Activated CD4-positive, alpha-beta T cell treated with anti-CD3 and anti-CD28 coated beads for 1 hour (primary cell): ENCODE measurements at regions not wholly inside any gene's neighbourhood (a gene's known extent, or its start where the extent isn't known, plus 50 kb on each side); places are given as distances from the start of the nearest gene placed in this dataset.

Experiments used
- DNase-seq: peaks from one replicate; pipeline ENCODE4 v3.0.0-alpha.2; 2020

DNA sequence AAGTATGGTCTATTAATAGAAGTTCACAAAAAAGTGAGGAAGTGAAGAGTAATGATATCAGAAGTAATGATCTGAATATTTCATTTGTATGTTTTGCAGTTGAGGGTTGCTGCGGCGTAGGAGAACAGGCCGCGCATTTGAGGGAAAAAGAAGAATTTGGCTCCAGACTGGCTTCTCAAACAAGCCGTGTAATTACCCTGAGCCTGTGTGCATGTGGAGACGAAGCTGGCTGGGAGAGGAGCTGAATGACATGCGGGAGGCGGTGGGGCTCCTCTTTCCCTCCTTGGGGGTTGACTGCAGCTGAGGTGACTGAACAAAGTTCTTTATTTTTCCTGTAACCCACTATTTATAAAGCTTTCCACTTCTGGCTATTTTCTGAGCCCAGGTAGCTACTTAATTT, 115.5 kb upstream of the AFDN start:
- no peak for DNase-seq

DNA sequence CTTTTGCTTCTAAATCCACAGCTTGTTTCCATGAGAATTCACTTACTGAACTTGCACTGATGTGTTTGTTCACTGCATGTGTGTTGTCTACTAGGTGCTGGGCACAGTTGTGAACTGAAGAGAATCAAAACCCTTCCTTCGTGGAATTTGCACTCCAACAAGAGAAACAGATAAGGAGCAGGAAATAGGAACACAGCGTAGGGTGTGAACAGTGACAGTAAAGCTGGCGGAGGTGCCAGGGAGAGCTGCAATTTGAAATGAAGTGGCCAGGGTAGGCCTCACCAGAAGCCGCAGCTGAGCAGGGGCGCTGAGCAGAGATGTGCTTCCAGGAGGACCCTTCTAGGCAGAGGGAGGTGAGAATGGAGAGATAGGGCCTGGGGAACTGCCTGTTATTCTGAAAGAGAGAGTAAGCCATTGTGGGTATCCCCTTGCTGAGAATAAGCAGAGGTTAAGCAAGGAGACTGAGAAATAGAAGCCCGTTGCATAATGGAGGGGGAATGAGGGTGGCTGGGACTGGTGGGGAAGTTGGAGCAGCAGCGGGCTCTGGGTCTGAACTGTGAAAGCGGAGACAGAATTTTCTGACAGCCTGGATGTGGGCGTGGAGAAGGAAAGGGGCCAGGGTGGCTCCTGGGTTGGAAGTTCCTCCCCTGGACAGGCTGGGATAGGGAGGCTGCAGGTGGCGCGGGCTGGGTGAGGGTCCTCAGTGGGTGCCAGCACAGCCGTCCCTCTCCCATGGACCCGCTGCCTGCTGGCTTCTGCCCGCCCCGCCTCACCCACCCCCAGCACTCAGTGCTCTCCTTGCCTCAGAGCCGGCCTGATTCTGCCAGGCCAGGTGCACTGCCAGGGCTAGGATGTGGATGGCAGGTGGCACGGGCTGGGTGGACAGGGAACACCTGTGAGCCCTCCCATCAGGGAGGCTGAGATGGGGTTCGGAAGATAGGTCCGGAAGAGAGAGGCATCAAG, 114.7 kb upstream of the AFDN start:
- no peak for DNase-seq

DNA sequence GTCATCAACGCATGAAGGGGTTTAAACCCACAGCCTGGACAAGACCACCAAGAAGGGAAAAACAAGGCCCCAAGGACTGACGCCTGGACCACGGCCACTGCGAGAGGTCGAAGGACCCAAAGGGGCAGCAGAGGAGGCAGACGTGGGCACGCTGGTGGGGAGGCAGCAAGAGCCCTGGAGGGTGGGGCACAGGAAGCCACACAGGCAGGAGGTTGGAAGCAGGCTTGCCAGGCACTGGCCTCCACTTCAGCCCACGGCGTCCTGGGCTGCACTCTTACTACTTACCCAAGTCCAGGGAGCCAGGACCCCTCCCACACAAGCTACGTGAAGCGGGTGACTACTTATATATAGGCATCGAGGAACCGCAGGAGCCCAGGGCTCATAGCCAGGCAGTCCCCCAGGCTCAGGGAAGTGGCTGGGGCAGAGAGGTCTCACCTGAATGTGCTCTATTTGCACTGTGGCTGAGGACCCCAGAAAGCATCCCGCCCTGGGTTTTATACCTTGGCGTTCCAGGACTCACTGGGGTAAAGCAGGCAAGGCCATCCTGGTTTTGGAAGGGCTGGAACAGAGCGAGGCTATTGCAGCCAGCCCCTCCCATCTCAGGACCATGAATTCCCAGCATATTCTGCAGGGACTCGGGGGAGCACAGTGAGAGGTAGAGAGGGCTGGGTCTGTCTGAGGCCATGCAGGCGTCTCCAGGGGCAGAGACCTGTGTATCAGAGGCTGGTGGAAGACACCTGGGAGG, 113.8 kb upstream of the AFDN start:
- no peak for DNase-seq

DNA sequence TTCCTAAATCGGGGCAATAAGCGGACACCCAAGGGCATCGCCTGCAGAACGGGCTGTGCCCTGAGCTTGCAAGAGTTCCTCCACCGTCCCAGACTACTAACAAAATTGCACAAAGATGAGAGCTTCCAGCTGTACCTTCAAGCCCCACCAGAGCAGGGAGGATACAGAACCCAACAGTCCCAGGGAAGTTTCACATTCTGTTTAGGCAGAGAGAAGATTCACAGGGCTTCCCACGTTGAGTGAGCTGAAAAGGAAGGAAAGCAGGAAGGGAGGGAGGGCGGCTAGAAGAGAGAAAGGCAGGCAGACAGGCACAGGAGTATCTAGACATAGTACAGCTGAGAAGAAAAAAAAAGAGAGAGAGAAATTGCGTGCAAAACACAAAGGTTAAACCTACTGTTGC, 112.6 kb upstream of the AFDN start:
- DNase-seq = no peak

DNA sequence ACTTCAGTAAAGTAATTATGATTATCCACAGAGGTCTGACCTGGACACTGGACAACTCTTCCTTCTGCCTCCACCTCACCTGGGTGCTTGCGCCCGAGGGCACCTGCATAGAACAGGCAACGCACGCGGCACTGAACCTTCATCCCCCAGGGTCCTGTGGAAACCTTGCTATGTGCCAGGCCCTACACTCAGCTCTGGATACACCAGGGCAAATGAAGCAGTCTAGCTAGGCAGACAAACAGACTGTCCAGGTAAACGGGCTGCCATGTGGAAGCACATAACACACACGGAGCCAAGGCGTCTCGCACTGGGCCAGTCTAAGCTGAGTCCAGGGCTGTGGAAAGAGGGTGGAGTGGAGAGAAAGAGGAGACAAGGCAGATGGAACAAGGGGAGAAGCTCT, 109.3 kb upstream of the AFDN start:
- DNase-seq = no peak

DNA sequence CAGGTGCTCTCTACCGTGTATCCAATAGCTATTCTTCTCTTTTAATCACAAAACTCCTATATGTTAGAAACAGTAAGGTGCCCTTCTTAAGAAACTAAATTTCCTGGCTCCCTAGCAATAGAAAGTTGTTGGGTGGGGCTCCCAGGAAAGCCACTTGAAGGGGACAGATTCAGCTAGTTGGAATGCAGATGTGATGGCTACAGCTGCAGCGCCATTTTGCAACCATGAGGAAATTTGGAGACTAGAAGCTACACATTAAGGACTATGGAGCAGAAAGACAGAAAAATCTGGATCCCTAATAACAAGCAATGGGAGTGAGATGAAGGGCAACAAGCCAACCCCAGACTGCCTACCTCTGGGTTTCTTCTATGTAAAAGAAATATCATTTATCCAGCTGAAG, 108.8 kb upstream of the AFDN start:
- no peak for DNase-seq

DNA sequence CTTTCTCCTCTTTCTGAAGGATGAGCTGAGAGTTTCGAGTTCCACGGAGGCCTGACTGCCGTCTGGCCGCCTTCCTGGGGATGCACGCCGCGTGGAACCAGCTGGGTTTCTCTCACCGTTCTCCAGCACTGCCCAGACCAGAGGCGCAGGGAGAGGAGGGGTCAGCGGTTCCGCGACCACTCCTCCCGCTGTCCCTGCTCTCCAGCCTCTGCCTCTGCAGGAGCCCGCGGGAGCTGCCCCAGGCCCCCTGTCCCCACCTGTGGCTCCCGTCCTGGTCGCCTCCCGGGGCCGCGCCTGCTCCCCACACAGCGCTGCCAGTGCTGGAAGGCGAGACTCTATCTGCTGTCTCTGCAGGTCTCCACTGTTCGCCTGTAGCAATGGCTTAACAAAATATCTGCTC, 106.8 kb upstream of the AFDN start:
- no peak for DNase-seq

DNA sequence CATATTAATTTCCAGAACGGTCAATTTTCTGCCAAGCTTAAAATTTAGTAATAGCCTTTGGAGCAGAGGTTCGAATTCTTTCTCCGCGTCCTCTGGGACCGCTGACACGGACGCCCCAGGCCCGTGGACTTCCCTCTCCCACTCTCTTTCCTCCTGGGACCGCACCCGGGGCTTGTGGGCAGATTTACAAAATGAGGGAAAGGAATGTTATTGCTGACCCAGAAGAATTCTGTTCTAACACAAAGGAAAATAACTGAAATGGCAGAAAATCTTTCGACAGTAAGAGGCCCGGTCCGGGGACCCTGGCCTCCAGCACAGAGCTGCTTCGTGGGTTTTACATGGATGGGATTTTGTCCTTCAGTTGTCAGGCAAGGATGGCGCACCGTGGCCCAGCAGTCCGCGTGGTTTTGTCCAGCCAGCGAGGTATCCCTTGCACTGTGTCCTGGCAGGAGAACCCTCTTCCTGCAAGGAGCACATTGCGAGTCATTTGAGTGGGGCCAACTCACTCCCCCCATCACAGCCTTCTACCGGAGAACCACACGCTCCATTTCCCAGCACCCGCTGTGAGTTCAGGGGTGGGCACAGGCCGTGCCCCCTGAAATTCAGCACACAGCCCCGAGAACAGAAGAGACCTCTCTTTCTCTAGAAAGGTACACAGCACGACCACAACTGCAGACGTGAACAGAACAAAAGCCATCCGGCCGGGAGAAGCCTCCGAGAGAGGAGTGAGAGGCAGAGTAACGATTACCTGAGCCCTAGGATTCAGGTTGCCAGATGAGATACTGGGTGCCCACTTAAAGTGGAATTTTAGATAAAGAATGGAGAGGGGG, 106.0 kb upstream of the AFDN start:
- DNase-seq = no peak

DNA sequence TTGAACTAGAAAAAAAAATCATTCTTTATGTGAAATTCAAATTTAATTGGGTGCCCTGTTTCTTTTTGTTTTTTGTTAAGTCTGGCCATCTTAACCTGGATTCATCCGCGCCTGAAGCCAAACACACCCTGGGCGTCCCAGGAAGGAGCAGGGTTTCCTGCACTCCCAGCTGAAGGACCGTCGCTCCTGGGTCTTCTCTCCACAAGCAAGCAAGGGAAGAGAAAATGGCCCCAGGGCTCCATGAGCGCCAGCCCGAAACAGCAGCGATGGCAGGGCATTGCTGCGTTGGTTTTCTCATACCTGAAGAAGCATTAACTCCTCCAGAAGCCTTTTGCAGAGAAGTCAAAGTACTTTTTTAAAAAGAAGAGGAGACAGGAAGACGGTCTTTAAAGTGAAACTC, 105.4 kb upstream of the AFDN start:
- no peak for DNase-seq

DNA sequence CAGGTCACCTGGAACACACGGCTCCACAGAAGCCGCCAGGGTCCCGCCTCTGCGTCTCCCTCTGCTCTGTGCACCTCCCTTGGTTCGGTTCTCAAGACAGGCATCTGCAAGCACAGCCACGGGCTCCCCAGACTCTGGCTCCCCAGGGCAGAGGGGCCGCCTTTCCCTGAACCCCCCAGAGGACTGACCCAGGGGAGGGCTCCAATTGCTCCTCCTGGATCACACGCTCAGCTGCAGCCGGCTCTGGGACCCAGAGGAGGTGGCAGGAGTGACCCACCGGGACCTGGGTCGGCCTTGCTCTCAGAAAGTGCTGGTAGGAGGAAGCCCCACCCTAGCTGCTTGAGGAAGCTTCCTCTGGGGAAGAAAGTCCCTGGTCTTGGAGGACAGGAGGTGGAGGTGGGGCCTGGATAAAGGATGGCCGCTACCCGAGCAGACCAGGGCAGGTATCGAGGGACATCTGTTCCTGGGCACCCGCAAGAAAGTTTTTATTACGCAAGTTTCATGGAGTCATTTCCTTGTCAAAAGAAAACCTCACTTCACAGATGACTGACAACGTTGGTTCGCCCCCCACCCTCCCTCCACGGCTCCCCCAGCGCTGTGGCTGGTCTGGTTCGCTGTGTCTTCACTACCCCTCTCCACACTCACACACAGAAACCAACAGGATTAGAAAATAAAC, 103.9 kb upstream of the AFDN start:
- DNase-seq = no peak

DNA sequence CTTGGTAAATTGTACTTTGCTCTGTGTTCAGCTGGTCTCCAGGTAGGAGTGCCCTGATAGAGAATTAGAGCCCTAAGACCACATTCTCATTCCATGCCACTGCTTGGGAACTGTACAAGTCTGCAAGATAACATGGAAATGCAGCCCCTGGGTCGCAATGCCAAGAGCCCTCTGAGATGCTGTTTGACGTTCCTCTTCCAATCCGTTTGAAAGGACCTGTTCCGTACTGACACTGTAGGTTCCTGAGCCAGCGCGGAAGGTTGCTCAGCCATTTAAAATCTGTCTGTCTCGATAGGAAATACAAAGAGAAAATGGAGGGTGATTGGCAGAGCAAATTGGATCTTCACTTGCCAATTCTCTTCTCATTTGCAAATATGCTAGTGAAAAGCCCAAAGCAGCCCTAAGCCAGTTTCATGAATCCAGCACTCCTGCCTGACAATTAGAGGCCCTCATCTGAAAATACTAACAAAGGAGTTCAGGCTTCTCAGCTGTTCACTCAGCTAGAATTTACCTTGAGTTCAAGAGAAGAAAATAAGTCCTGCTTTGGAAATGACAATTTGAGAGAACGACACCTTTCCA, 100.6 kb upstream of the AFDN start:
- no peak for DNase-seq

DNA sequence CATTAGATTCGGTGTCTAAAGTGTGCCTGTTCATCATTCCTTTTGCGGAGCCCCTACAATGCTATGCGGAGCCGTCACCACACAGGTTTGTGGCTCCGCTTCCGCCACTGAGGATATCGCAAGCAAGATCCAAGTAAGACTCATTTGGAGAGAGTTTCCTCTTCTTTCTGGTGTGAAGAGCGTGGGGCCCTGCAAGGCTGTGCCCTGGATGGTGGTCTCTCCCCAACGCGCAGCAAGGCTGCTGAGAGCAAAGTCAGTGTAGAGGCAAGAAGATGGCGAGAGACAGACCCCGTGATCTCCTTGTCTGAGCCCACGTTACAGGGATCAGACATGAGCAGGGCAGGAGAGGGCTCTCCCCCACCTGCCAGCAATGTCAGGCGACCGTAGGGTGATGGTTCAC, 96.3 kb upstream of the AFDN start:
- DNase-seq = no peak

DNA sequence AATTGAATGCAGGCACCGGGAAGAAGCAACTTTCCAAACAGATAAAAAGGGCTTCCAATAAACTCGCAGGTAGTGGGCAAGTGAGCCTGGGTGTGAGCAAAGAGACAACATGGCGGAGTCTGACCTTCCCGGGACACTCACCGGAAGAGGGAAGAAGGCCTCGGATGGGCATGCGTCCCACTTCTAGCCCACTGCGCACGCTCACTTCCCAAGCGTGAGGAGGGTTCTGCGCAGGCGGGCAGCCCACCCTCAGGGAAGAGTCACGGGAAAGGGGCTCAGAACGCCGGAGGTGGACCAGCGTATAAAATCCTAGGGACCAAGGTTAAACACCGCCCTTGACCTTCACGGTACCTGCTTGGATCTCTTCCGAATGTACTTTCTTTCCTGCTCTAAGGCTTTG, 95.5 kb upstream of the AFDN start:
- no peak for DNase-seq

DNA sequence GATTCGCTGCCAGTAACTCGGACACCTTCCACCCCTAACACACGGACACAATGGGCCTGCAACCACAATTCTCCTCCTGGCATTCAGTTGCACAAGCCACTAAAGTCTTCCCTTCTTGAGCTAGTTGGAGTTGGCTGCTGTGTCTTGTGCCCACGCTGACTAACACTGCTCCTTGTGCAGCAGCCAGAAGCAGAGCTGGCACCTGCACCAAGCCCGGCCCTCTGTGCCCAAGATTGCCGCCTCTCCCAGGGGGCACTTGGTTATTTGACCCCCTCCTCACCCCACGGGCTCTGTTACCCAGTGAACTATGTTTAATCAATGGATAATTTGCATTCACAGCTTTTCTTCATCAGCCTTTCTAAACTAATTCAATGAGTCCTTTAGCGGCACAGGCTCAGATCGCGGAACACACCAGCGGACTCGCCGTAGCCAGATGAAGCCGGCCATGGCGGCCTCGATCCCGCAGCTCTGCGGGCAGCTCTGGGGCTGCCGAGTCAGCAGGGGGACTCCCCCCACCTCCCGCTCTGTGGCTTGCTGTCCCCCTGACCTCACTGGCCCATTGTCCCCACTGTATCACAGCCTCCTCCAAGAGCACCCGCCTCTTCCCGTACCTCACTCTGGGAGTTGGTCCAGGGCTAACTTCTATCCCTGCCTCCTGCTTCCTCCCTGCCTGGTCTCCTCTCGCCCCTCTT, 94.8 kb upstream of the AFDN start:
- no peak for DNase-seq

DNA sequence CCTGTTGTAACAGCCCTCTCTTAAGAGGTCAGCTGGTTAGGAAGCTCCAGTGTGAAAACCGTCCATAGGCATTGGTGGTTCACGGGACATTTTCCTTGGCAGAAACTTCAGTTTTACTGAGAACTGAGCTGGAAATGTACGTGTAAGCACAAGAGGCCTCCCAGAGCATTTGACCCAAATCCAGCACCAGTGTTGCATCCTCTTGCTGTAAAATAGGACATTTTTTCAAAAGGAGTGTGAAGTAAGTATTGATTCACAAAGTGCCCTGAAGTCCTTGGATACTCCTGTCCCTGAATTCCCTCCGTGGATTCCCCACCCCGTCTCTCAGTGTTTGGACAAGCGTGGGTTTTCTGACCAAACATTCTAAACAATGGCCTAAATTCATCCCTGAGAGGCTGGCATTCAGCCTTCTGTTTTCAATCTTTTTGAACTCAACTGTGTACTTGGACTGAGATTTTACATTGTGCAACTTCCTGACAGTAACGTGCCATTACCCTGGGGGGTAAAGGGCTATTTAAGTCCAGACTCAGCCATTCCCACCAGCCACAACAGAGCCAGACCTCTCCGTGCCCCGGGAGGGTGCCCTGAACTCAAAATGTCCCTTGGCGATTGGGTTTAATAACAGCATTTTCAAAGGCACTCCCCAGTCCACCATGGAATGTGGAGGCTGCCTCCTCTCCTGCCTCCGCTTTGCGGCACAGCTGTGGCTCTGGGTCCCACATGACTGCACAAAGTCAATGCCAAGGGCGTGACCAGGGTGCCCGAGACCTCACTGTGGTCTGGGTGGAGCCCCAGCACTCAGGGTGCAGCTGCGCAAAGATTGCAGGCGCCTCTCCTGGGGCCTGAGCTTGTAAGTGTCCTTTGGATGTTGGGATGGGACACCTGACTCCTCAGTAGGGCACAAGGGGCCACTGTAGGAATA, 92.7 kb upstream of the AFDN start:
- DNase-seq = no peak

DNA sequence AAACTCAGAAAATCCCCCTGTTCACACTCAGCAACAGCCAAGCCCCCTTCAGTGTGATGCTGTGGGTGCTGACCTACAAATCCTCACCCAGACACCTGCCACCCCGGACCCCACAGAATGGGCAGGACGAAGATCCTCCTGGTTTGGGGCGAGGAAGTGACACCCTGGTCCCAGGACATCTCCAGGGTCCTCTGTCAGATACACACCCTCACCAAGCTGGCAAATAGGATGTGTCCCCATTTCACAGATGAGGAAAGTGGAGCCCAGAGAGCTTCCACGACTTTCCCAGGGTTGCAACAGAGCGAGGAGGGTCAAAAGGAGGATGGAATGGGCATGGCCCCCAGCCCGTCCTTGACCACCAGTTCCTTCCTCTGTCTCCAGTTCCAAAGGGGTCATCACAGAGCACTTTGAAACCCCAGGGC, 92.0 kb upstream of the AFDN start:
- DNase-seq = no peak

DNA sequence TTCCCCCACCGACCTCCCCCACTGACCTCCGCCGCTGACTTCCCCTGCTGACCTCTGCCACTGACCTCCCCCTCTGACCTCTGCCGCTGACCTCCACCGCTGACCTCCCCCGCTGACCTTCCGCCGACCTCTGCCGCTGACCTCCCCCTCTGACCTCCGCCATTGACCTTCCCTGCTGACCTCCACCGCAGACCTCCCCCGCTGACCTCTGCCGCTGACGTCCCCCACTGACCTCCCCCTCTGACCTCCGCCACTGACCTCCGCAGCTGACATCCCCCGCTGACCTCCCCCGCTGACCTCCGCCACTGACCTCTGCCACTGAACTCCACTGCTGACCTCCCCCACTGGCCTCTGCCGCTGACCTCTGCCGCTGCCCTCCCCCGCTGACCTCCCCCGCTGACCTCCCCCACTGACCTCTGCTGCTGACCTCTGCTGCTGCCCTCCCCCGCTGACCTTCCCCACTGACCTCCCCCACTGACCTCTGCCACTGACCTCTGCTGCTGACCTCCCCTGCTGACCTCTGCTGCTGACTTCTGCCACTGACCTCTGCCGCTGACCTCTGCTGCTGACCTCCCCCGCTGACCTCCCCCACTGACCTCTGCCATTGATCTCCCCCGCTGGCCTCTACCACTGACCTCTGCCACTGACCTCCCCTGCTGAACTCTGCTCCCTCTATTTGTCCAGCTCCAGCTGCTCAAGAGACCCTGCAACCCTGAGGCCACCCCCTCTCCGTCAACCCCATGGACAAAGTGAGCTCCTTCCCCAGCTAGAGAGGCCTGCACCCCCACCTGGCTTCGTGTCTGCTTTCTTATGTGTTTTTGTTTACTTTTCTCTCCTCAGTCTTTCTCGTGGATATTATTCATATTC, 91.4 kb upstream of the AFDN start:
- no peak for DNase-seq

DNA sequence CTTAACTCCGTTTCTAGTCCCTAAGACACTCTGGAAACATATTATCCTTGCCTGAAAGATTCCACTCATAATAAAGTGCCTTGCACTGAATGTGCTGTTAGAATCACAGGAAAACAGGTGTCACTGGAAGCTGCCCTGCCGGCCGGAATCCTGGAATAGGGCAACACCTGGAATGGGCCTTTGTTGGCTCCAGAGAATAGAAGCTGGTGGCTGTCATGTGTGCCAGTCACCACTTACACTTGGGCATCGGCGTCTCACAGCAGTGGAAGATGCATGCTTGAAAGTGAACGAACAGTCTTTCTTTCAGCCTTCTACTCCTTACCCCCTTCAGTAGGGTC, 90.8 kb upstream of the AFDN start:
- no peak for DNase-seq

DNA sequence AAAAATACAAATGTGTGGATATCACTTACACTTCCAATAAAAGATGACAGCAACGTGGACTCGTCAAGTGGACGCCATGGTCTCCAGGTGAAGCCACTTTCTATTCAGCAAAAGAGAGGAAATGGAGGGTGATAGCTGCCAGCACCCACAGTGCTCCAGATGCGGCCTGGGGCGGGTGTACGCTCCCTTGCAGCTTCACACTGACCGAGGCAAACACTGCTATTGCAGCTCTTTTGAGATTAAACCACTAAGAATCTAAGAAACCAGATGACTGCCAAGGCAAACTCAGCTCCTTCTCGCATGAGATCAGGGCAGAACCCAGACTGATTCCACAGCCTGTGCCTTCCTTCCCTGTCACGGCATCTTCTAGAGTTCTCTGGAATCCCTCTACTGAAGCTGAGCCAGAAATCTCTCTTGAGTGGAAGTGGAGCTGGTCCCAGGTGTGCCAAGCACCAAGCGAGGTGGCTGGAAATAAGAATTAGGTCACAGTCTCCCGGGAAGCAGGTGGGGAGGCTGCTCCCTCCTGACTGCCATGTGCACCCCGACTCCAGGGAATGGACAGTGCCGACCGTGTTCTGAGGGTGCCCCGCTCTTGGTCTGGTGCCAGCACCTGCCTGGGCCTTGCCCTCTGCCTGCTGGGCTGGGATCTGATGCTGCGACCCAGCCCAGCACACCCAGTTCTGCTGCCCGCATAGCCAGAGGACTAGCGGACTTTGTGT, 90.1 kb upstream of the AFDN start:
- no peak for DNase-seq
